Retinal pigment epithelial cell (primary cell): ENCODE measurements at regions not wholly inside any gene's neighbourhood (a gene's known extent, or its start where the extent isn't known, plus 50 kb on each side); places are given as distances from the start of the nearest gene placed in this dataset.
A peak's percentile ranks its signal among the peaks of the same experiment; 100 is the strongest.

Source experiments
- DNase-seq: peaks from one replicate; pipeline ENCODE4 v3.0.0-alpha.2; 2010; ENCODE audit warnings: low read depth
- H3K4me3 ChIP-seq: 2 replicates; pipeline ENCODE4 v1.5.1; 2011; ENCODE audit warnings: mild to moderate bottlenecking, low read length, control low read depth, moderate library complexity
- CTCF ChIP-seq: conservative IDR thresholded peaks from 2 replicates; pipeline ENCODE4 v1.5.1; 2011; ENCODE audit warnings: low read depth, low read length, control low read depth, inconsistent platforms

- TF ChIP-seq CTCF = no peak
- DNase-seq = no peak
- H3K4me3 ChIP-seq = no peak overlapping the region
These were observed 65.4 kb upstream of the MMADHC start for GRCh38 chr2:149652926-149653325.

- H3K4me3 ChIP-seq = no peak overlapping the region
- TF ChIP-seq CTCF = no peak
- no peak for DNase-seq
These were observed 65.0 kb upstream of the MMADHC start for GRCh38 chr2:149652526-149652925.

GRCh38 chr2:149651229-149651628 is 63.7 kb upstream of the MMADHC start:
- DNase-seq = no peak
- no peak for TF ChIP-seq CTCF
- no peak overlapping the region for H3K4me3 ChIP-seq

- no peak for DNase-seq
- no peak for TF ChIP-seq CTCF
- H3K4me3 ChIP-seq = no peak overlapping the region
These were observed 62.4 kb upstream of the MMADHC start for GRCh38 chr2:149650006-149650405.

- TF ChIP-seq CTCF = no peak
- peak; percentile 81 for DNase-seq
- H3K4me3 ChIP-seq = no peak overlapping the region
These were observed 60.9 kb upstream of the MMADHC start for GRCh38 chr2:149648282-149649030.

- peak; percentile 25 for TF ChIP-seq CTCF
- DNase-seq = no peak
- no peak overlapping the region for H3K4me3 ChIP-seq
These were observed 57.8 kb upstream of the MMADHC start for GRCh38 chr2:149645391-149645790.
